GM18517 (cell line): ENCODE measurements at regions not wholly inside any gene's neighbourhood (a gene's known extent, or its start where the extent isn't known, plus 50 kb on each side); places are given as distances from the start of the nearest gene placed in this dataset.
"Not testable (repeated sequence)": the region's sequence is repeated elsewhere in the genome, so short reads cannot be mapped to it uniquely, and the experiment has no call there.

Source experiments
- ATAC-seq: cut with Tn5 transposase; IDR thresholded peaks from one replicate; pipeline ENCODE4 v1.9.1; 2021; ENCODE audit warnings: mild to moderate bottlenecking, moderate library complexity; ENCODE audit not compliant: unreplicated experiment

DNA sequence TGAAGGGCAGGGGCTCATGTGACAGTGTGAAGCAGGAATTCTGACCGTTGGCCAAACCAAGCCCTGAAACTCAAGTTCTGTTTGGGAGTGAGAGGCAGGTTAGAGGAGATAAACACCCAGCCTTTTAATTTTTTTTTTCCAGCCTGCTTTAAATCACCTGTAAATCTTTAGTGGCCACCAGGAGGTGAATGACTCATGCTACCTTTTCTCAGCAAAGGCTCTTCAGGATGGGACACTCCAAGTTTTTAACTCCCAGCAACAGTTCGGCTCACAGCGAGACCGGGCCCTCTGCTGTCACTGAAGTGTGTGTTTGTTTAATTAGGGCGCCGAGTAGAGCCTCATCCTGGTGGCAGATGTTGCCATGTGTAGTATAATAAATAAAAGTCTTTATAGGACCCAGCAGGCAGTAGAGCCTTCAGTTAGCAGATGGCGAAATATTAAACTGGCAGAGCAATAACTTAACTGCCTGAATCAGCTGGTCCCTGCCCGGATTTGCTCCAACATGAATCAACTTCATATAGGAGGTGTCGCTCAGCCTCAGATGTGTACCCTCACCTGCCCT lies 180.3 kb downstream of the NPIPA7 start:
- not testable (repeated sequence) for ATAC-seq

DNA sequence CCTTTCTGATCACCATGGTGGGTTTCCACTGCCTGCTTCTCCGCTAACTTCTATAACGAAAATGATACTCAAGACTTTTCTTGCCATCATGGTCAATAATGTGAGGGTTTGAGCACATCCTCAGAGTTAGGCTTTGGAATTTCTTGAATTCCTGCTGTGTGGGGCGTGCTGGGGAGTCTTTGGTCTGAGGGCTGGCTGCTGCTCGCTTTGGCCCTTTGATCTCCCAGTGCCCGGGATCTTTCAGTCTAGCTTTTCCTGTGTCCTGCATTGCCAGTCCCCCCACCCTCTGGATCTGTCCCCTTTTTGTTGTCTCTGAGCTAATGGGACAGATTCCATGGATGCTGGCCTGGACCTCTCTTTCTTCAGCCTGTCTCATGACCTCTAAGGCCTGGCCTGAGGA lies 182.6 kb downstream of the NPIPA7 start:
- not testable (repeated sequence) for ATAC-seq

DNA sequence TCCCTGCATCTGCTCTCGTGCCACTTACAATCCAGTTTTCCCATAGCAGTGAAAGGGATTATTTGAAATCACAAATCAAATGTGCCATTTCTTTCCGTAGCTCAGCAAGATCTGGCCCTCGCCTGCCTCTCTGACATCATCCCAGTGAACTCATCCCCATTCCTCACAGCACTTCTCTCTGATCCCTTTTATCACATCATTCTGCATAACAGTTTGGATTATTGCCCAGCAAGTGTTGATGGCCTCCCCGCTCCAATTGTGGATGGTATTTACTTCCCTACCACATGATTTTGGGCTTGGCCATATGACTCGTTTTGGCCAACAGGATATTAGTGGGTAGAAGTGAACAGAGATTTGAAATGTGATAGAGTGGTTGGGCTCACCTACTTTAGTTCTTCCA lies 185.0 kb downstream of the NPIPA7 start:
- ATAC-seq, result not testable (repeated sequence)

DNA sequence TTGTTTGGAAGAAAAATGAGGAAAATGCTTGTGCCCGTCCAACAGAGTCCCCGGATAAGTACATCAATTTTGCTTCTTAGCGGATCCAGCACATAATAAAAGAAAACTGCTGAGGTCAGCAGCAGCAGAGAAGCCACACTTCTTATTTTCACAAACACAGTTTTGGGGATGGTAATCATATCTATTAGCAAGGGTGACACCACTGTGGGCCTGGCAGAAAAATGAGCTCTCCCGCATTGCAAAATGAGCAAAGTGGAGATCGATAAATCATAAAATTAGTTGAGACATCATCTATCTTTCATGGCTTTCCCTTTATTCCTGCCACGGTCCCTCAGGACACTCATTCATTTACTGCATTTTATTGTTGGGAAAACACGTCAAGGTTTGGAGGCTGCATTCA lies 186.4 kb downstream of the NPIPA7 start:
- not testable (repeated sequence) for ATAC-seq

DNA sequence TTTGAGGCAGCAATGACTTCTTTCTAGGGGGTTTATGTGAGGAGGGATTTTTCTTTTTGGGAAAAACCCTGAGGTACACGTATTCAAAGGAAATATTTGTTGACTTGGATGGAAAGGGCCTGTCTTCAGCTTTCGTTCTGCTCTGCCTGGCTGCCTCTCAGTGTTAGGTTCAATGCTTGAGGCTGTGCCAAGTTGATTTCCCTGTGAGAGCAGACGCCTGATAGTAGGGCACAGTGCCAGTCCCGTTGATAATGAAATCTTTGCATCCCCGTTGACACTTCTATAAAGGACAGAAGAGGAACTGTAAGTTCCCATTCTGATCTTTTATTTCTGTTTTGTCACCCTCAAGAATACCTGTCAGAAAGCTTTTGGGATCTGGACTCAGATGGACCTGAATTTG lies 191.1 kb downstream of the NPIPA7 start:
- ATAC-seq, result not testable (repeated sequence)

DNA sequence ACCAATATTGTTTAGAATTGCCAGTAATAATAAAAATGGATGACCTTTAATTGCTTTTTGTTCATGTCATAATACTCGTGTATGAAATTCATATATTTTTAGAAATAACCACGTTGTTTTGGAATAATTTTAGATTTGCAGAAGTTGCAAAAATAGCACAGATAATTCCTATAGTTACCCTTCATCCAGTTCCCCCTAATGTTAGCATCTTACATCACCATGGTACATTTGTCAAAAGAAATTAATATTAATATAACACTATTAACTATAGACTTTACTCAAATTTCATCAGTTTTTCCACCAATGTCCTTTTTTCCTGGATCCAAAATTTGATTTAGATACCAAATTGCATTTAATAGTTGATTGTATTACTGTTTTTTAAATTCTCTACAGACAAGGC lies 191.9 kb downstream of the NPIPA7 start:
- ATAC-seq, result not testable (repeated sequence)

DNA sequence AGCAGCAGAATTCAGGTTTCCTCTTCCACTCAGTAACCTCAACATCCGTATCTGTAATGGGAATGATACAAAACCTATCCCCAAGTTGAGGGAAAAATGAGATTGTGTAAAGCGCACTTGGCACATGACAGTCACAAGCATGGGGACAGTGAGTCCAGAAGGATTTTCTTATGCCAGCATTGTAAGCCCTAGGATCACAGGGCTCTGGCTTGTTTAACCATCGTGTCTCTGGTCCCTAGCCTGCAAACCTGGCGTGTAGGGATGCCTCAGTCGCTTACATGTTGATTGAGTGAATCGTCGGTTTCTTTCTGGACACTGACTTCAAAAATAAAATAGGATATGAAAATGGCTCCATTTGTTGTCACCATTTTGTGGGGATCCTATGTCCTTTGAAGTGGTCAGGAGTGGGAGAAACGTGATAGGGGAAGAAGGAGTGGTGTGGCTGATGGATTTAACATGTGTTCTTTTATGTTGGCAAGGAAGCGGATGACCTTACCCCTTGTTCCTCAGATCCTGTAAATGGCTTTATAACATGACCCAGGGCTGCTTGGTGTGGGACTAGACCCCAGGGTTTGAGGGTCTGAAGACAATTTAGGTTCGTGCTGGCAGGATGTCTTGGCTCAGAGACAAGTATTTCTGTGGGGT lies 193.3 kb downstream of the NPIPA7 start:
- ATAC-seq, result not testable (repeated sequence)

DNA sequence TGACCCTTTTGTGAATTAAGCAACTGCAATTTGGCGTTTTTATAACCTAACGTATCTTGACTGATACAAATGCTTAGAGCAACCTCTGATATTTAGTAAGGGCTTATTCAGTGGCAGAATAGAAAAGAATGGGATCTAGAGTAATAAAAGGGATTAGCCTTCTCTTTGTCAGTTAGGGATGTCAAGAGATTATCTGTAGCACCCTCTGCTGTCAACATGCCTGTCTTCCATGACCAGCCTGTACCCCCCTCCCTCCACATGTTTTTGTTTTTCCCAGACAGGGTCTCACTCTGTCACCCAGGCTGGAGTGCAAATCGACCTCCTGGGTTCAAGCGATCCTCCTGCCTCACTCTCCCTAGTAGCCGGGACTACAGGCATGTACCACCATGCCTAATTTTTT lies 198.1 kb downstream of the NPIPA7 start:
- ATAC-seq, result not testable (repeated sequence)

DNA sequence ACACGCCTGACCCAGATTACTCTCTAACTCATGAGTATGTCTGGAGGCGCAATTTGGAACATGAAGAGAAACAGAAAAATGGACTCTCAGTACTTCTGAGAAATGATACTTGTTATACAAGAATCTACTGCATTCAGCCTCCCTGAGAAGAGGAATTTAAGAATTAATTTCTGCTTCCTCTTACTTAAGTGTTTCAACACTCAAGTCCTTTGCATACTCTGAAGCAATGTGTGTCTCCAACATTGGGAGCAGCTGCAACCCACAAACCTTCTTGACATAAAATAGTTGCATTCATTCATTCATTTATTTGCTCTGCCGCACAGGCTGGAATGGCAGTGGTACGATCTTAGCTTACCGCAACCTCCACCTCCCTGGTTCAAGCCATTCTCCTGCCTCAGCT lies 199.8 kb downstream of the NPIPA7 start:
- ATAC-seq, result no peak

DNA sequence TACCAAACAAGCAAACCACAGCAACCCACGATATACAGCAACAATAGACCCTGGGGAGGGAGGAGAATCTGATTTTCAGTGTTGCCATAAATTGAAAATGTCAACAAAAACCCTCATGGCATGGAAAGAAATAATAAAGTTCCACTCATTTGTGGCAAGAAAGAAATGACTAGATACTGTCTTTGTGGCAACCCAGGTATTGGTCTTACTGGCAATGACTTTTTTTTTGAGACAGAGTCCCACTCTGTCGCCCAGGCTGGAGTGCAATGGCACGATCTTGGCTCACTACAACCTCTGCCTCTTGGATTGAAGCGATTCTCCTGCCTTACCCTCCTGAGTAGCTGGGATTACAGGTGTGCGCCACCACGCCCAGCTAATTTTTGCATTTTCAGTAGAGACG lies 204.0 kb downstream of the NPIPA7 start:
- ATAC-seq, result not testable (repeated sequence)

DNA sequence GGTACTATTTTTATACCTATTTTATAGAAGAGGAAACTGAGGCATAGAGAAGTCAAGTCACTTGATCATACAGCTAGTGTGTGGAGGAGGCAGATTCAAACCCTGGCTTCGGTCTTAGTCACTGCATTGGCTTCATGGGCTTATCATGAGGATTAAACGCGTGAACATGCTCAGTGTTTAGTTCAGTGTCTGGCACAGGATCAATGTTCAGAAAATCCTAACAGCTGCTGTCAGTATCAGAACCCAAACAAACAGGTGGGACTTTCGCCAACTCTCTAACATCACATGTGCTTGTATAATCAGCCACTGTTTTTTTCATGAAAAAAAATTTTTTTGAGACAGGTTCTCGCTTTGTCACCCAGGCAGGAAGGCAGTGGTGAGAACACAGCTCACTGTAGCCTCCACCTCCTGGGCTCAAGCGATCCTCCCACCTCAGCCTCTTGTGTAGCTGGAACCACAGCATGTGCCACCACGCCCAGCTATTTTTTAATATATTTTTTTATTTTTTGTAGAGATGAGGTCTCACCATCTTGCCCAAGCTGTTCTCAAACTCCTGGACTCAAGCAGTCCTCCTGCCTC lies 207.2 kb downstream of the NPIPA7 start:
- ATAC-seq, result not testable (repeated sequence)

DNA sequence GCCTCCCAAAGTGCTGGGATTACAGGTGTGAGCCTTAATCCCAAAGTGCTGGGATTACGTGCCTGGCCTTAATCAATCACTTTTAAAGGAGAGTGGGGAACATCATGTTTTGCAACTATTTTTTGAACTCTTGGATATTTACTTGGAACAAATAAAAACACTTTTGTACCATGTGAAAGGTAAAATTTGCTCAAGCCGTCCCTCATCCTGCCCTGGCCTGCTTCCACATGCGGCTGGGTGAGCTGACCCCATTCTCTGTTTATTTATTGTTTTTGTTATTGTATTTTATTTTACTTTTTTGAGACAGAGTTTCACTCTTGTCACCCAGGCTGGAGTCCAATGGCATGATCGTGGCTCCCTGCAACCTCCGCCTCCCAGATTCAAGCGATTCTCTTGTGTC lies 208.0 kb downstream of the NPIPA7 start:
- ATAC-seq, result not testable (repeated sequence)

DNA sequence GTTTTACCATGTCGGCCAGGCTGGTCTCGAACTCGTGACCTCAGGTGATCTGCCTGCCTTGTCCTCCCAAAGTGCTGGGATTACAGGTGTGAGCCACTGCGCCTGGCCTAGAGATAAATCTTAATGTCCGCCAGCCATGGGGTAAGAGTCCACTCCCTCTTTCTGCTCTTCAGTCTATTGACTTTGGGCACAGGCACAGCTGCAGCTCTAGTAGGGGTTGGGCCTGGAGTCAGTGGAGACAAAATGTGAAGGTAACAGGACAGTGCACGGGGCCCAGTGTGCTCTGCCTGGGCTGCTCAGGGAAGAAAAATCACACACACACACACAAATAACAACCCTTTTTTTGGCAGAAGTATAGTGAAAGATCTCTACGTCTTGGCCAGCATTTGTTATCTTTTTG lies 209.5 kb downstream of the NPIPA7 start:
- ATAC-seq, result not testable (repeated sequence)

DNA sequence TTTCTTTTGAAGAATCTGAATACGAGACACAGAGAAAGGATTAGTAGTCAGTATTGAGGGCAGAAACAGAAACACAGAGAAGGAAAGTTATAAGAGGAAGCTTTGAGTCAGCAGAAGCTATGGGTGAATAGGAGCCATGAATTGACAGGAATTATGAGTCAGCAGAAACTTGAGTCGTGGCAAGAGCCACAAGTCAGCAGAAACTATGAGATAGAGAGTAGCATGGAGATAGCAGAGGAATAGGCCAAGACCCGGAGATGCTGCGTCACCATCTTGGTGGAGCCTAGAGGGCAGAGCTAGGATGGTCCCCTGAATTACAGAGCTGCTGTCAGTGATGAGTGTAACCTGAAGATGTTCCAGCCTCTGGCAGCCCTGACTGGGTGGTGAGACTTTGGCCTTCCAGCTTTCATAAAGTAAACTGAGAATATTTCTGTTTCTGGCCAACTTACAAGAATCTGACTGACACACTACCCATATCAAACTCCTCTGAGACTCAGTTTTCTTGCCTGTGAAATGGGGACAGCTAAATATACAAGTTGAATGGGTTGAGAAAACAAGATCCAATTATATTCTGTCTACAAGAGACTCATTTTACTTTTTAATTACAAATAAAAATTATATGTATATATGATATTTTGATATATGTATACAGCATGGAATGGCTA lies 211.8 kb downstream of the NPIPA7 start:
- ATAC-seq, result not testable (repeated sequence)

DNA sequence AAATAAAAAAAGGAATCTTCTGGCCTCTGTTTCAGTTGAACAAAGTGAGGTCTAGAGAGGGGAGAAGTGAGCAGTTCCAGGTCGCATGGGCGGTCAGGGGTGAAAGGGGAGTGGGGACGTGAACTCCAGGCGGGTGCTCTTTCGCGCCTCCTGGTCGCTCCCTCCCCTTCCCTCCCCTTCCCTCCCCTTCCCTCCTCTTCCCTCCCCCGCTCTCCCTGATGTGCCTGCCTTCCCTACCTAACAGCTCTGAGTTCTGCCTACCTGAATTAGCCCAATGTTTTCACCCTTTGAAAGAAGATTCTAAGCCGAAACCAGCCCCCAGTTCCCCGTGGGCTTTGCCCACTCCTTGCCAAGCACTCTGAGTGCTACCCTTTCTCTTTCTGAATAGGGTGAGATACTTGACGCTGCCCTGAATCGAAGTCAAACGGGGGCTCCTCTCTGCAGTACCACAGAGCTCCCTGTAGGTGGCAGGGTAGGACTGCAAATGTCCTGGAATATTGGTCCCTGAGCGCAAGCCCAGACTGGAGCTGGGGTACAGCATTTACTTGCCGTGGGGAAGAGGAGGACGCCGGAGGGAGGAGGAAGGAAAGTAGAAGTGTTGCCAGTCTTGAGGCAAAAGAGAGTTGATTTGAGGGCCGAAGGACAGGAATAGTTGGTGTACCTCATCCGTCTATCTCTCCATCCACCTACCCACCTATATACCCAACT lies 214.4 kb downstream of the NPIPA7 start:
- peak; percentile 70 for ATAC-seq

DNA sequence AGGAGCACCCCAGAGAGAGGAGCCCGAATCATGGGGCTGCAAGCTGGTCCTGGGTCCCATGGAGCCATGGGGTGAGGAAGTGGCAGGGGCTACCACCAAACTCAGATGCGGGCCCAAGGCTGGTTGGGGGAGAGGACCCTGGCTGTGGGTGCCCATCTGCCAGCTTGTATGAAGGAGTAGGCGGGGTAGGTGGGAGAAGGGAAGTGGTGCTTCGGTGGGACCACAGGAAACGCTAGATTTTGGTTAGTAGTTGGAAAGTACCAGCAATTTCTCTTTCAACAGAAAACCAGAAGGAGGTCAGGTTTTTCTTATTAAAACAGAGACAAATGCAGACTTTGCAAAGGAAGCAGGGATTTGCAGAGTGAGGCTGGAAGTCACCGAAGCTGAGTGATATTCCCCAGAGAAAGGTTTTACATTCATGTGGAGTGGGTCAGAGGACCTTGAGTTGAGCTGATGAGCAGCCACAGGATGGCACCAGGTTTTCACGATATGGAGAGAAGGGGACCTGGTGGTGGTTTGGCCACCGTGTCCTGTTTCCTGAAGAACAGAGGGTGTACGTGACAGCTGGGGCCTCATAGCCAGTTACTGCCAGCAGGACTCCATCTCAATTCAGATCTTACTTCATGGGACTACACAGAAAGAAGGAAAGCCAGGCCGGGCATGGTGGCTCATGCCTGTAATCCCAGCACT lies 216.2 kb downstream of the NPIPA7 start:
- ATAC-seq, result not testable (repeated sequence)

DNA sequence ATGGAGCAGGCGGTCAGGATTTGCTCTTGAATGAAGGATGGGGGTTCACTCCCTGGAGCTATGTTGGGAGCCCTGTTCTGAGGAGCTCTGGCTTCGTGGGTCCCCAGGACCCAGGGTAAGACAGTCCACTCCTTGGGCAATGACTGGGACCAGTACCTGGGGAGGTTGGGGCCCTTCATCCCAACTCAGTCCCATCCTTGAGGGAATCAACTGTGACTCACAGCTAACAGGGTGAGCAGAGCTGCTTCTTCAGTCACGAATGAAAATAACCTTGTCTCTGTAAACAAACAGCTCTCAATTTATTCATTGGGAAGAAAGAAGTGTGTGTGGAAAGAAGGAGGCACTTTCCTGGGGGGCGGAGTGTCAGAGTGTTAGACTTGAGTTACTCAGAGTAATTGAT lies 222.3 kb downstream of the NPIPA7 start:
- ATAC-seq, result not testable (repeated sequence)

DNA sequence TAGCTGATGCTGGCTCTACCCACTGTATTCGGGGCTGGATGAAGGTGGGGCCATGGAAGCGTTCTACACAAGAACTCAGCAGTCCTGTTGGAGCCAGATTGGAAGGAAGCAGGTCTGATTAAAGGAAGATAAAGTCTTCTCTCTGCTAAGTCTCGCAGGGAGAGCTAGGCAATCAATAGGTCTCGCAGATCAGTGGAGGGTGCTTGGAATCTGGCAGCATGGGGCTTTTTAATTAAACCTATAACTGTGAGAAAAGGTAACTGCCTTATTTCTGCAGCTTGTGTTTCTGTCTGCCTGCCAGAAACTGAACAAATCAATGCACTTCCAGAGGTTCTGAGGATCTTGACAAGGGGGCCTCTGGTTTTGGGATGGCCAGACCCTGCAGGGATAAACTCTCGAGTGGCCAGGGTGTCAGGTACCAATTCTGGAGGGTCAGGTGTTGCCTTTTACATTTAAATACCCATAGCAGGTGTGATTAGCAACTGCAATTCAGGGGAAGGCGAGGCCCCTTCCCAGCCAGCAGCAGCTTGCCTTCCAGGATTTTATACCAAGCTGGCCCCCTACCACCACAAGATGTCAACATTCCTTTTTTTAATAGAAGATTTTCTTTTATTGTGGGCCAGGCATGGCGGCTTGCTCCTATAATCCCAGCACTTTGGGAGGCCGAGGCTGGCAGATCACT lies 228.6 kb downstream of the NPIPA7 start:
- not testable (repeated sequence) for ATAC-seq

DNA sequence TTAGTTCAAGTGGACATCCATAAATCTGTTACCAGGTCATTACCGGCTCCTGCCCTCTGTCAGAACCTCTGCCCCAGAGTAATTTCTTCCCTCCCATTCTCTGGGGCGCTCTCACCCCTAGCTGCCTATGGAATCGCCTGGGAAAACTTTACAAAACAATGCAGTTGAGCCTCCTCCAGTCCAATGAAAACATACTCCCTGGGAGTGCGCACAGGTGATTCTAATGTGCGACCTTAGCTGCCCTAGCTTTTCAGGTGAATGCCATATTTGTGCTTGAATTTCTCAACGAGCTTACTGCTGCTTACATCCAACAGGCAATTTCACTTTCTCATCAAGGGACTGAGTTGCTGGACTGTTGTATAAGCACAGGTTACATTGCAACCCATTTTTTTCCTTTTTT lies 230.7 kb downstream of the NPIPA7 start:
- ATAC-seq, result not testable (repeated sequence)

DNA sequence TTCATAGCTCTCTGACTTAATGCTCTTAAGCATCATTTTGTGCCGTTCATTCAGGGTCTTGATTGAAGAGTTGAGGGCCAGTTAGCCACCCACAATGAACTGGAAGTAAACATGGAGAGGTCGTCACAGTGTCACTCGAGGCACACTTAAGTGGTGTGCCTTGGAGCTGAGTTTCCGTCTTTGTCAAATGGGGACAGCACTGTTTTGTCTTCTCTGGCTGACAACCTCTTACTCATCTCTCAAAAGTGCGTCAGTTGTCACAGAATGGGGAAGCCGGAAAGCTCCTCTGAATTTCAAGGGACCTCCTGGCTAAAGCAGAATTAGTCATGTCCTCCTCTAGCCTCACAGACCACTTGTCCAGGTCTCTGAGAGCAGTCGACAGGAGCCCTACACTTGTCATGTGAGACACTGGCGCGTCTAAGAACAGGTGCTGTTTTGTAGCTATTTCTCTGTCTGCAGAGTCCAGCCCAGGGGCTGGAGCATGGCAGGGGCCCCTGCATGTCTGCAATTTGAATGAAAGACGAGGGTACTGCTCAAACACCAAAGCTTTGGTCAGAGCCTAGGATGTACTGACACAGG lies 231.5 kb downstream of the NPIPA7 start:
- not testable (repeated sequence) for ATAC-seq
